Transverse colon (tissue), 4 donors: ENCODE measurements at regions not wholly inside any gene's neighbourhood (a gene's known extent, or its start where the extent isn't known, plus 50 kb on each side); places are given as distances from the start of the nearest gene placed in this dataset.

Experiments used
- POLR2A ChIP-seq: fragments of 450-650 bp; IDR thresholded peaks from one replicate; pipeline ENCODE4 v1.6.1; 2016; ENCODE audit warnings: antibody characterized with exemption, mild to moderate bottlenecking, moderate library complexity
- POLR2AphosphoS5 ChIP-seq, 3 donors: sonication (generic); formaldehyde crosslinking; IDR thresholded peaks; one replicate each; pipeline ENCODE4 v1.6.1; 2016; ENCODE audit warnings: antibody characterized with exemption in 3 of 3
- TF ChIP-seq, protein P1 (sequence below), 5 experiments: fragments of 200-600 bp in 3 of 5; fragments of 450-650 bp in 2 of 5; sonication (generic) in 3 of 5; IDR thresholded peaks; 1 replicate in 2 of 5; 2 replicates in 3 of 5; pipeline ENCODE4 v1.5.1; 2016 to 2017; ENCODE audit warnings: antibody characterized with exemption in 5 of 5, inconsistent platforms in 3 of 5, mild to moderate bottlenecking in 2 of 5, moderate library complexity in 1 of 5

GRCh38 chr3:67898916-67899315 lies 244.5 kb upstream of the SUCLG2 start:
- TF ChIP-seq, protein P1, sequence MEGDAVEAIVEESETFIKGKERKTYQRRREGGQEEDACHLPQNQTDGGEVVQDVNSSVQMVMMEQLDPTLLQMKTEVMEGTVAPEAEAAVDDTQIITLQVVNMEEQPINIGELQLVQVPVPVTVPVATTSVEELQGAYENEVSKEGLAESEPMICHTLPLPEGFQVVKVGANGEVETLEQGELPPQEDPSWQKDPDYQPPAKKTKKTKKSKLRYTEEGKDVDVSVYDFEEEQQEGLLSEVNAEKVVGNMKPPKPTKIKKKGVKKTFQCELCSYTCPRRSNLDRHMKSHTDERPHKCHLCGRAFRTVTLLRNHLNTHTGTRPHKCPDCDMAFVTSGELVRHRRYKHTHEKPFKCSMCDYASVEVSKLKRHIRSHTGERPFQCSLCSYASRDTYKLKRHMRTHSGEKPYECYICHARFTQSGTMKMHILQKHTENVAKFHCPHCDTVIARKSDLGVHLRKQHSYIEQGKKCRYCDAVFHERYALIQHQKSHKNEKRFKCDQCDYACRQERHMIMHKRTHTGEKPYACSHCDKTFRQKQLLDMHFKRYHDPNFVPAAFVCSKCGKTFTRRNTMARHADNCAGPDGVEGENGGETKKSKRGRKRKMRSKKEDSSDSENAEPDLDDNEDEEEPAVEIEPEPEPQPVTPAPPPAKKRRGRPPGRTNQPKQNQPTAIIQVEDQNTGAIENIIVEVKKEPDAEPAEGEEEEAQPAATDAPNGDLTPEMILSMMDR (IDR thresholded peaks at IDR 0.05), result no peak
- TF ChIP-seq POLR2AphosphoS5 (IDR thresholded peaks at IDR 0.05) (no peak), POLR2A (no peak)
